ENCODE measurements at regions not wholly inside any gene's neighbourhood (a gene's known extent, or its start where the extent isn't known, plus 50 kb on each side); places are given as distances from the start of the nearest gene placed in this dataset.
"Not testable (repeated sequence)": the region's sequence is repeated elsewhere in the genome, so short reads cannot be mapped to it uniquely, and the experiment has no call there.

DNA sequence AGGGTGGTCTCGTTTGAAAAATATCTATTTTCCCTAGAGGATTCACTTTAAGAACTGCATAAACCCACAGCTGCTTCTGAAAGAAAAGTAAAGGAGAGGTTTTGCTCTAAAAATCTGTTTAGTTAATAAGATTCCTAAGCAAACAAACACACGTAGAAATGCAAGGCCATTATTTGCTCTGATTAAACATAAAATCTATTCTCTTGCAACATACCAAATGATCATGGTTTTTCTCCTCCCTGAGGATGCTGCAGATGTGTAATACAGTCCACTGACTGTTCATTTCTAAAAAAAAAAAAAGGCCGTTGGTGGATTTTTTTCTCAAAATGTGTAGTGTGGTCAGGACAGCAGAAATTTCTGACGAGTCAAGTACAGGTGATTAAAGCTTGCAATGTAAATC lies 98.6 kb downstream of the BUB3 start:
- Histone ChIP-seq H3K4me3 (no peak overlapping the region), H3K9me3 (peaks cover 0 to 3% (median 0%) of the 10 kb centered on the region in 12 donors), H3K27me3 (no peaks in the 10 kb centered on the region), H3K36me3 (no peaks in the 10 kb centered on the region), H3K27ac (no peak overlapping the region), H3K4me1 (no peaks in the 10 kb centered on the region)
- ATAC-seq (no peak), DNase-seq (no peak)
- TF ChIP-seq POLR2A (IDR thresholded peaks at IDR 0.05) = no peak
- TF ChIP-seq, protein P1, sequence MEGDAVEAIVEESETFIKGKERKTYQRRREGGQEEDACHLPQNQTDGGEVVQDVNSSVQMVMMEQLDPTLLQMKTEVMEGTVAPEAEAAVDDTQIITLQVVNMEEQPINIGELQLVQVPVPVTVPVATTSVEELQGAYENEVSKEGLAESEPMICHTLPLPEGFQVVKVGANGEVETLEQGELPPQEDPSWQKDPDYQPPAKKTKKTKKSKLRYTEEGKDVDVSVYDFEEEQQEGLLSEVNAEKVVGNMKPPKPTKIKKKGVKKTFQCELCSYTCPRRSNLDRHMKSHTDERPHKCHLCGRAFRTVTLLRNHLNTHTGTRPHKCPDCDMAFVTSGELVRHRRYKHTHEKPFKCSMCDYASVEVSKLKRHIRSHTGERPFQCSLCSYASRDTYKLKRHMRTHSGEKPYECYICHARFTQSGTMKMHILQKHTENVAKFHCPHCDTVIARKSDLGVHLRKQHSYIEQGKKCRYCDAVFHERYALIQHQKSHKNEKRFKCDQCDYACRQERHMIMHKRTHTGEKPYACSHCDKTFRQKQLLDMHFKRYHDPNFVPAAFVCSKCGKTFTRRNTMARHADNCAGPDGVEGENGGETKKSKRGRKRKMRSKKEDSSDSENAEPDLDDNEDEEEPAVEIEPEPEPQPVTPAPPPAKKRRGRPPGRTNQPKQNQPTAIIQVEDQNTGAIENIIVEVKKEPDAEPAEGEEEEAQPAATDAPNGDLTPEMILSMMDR (IDR thresholded peaks at IDR 0.05) = no peak
- intact Hi-C loops (cut with DNase I) = no loop called here
- 73 to 78% (median 76%) methylated on average over 4 of the region's 4 CpGs for WGBS, 4 donors

DNA sequence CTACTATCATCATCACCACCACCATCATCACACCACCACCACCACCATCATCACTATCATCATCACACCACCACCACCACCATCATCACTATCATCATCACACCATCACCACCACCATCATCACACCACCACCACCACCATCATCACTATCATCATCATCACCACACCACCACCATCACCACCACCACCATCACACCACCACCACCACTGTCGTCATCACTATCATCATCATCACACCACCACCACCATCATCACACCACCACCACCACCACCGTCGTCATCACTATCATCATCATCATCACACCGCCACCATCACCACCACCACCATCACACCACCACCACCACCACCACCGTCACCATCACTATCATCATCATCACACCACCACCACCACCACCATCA lies 100.1 kb downstream of the BUB3 start:
- H3K4me3 ChIP-seq; H3K9me3 ChIP-seq; H3K4me1 ChIP-seq; ATAC-seq; DNase-seq; intact Hi-C loops (cut with DNase I); H3K36me3 ChIP-seq; H3K27me3 ChIP-seq; H3K27ac ChIP-seq: not testable (repeated sequence)
- WGBS, 4 donors = 80 to 87% (median 82%) methylated on average over 5 of the region's 5 CpGs

DNA sequence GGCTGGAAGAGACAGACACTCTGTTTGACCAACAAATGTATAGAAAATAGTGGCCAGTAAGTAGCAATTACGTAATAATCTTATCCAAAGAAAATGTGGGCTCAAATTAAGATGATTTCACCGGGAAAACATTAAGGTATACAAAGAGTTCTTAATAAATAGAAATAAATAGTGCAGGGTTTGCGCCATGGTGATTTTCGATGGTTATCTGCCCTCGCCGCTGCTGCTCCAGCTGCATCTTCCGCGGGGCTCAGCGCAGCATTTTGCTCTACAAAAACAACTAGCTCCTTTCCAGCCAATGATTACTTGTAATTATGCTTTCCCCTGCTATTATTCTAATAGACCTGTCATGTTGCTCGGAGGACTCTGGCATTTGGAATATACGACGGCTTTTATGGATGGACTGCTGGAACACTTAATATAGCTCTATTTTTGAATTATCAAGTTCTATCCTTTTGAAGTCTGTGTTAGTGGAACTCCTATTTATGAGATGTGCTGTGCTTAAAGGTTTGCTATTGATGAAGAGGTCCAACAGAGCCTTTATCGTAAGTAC lies 103.8 kb downstream of the BUB3 start:
- Histone ChIP-seq H3K27me3 (no peaks in the 10 kb centered on the region), H3K9me3 (no peaks in the 10 kb centered on the region), H3K4me3 (no peak overlapping the region), H3K36me3 (no peaks in the 10 kb centered on the region), H3K4me1 (no peaks in the 10 kb centered on the region), H3K27ac (no peak overlapping the region)
- no peak for ATAC-seq
- 95 to 97% (median 96%) methylated on average over 13 of the region's 13 CpGs for WGBS, 4 donors
- no peak for DNase-seq
- TF ChIP-seq, protein P1 (IDR thresholded peaks at IDR 0.05) = no peak
- TF ChIP-seq POLR2A (IDR thresholded peaks at IDR 0.05) = no peak
- intact Hi-C loops (cut with DNase I) = no loop called here

DNA sequence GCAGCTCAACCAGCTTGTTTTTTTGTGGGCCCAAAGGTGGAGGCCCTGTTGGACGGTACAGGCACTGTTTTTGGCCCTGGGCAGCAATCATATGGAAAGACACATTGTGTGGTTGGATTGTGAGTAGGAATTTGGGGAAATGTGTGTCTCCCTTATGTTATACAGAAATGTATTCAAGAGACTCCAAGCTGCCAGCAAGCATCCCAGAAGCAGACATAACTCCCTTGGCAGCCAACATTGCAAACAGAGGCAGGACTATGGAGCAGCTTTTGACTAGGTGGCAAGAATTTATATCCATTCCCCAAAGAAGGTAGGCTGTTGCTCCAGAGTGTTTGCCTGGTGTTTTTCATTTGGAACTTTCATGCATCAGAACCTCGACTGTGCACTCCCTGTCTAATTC lies 104.9 kb downstream of the BUB3 start:
- no peak overlapping the region for H3K4me3 ChIP-seq
- intact Hi-C loops (cut with DNase I) = no loop called here
- TF ChIP-seq POLR2A (IDR thresholded peaks at IDR 0.05) = no peak
- TF ChIP-seq, protein P1 (IDR thresholded peaks at IDR 0.05) = no peak
- no peaks in the 10 kb centered on the region for H3K4me1 ChIP-seq
- H3K9me3 ChIP-seq = no peaks in the 10 kb centered on the region
- no peaks in the 10 kb centered on the region for H3K36me3 ChIP-seq
- H3K27me3 ChIP-seq = no peaks in the 10 kb centered on the region
- 83 to 92% (median 90%) methylated on average over 2 of the region's 2 CpGs for WGBS, 4 donors
- ATAC-seq = no peak
- no peak overlapping the region for H3K27ac ChIP-seq
- no peak for DNase-seq

DNA sequence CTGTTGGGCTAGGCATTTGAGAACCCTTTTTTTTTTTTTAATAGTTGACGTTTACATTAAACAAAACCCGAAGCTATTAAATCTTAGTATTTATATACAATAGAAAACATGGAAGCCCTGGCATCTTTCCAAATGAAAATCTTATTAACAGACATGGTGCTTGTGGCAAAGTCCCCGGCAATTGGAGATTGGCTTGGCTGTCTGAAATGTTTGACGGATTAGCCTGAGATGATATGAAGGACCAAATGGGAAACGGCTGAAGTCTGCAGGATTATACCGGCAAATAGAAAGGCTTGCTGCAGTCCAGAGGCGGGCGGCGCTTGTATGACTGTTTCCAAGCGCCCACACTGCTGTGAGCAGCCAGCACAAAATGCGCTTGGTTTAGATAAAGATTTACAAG lies 105.6 kb downstream of the BUB3 start:
- H3K9me3 ChIP-seq = no peaks in the 10 kb centered on the region
- ATAC-seq = no peak
- H3K27ac ChIP-seq = no peak overlapping the region
- H3K36me3 ChIP-seq = no peaks in the 10 kb centered on the region
- H3K27me3 ChIP-seq = no peaks in the 10 kb centered on the region
- no peak for DNase-seq
- no peak for TF ChIP-seq POLR2A (IDR thresholded peaks at IDR 0.05)
- TF ChIP-seq, protein P1 (IDR thresholded peaks at IDR 0.05) = no peak
- H3K4me1 ChIP-seq = no peaks in the 10 kb centered on the region
- 90 to 92% (median 91%) methylated on average over 11 of the region's 11 CpGs for WGBS, 4 donors
- intact Hi-C loops (cut with DNase I) = no loop called here
- no peak overlapping the region for H3K4me3 ChIP-seq
